HG02642 (cell line): ENCODE measurements at regions not wholly inside any gene's neighbourhood (a gene's known extent, or its start where the extent isn't known, plus 50 kb on each side); places are given as distances from the start of the nearest gene placed in this dataset.
"Not testable (repeated sequence)": the region's sequence is repeated elsewhere in the genome, so short reads cannot be mapped to it uniquely, and the experiment has no call there.

Experiments used
- ATAC-seq: cut with Tn5 transposase; IDR thresholded peaks from one replicate; pipeline ENCODE4 v1.9.1; 2021; ENCODE audit warnings: mild to moderate bottlenecking; ENCODE audit not compliant: unreplicated experiment, poor library complexity

GRCh38 chr19:29154163-29154562 lies 58.8 kb downstream of the UQCRFS1 start:
- ATAC-seq = no peak

GRCh38 chr19:29145756-29146155 lies 67.2 kb downstream of the UQCRFS1 start:
- ATAC-seq = no peak

- ATAC-seq = no peak
Measured at GRCh38 chr19:29143183-29143582, 69.8 kb downstream of the UQCRFS1 start.

- ATAC-seq = no peak
Measured at GRCh38 chr19:29139227-29139626, 73.7 kb downstream of the UQCRFS1 start.

- ATAC-seq = not testable (repeated sequence)
Measured at GRCh38 chr19:29138206-29138605, 74.7 kb downstream of the UQCRFS1 start.

- ATAC-seq = no peak
Measured at GRCh38 chr19:29131456-29131855, 81.5 kb downstream of the UQCRFS1 start.

- no peak for ATAC-seq
Measured at GRCh38 chr19:29129148-29129547, 83.8 kb downstream of the UQCRFS1 start.

GRCh38 chr19:29128203-29128602 lies 84.7 kb downstream of the UQCRFS1 start:
- ATAC-seq = no peak

GRCh38 chr19:29122185-29122584 lies 90.8 kb downstream of the UQCRFS1 start:
- no peak for ATAC-seq

GRCh38 chr19:29121684-29122083 lies 91.3 kb downstream of the UQCRFS1 start:
- no peak for ATAC-seq

- ATAC-seq = no peak
Measured at GRCh38 chr19:29120466-29120865, 92.5 kb downstream of the UQCRFS1 start.

- no peak for ATAC-seq
Measured at GRCh38 chr19:29119590-29119989, 93.4 kb downstream of the UQCRFS1 start.

- ATAC-seq = no peak
Measured at GRCh38 chr19:29118389-29118788, 94.6 kb downstream of the UQCRFS1 start.

- ATAC-seq = no peak
Measured at GRCh38 chr19:29117926-29118325, 95.0 kb downstream of the UQCRFS1 start.

GRCh38 chr19:29115181-29115580 lies 97.8 kb downstream of the UQCRFS1 start:
- ATAC-seq = no peak

GRCh38 chr19:29113838-29114237 lies 99.1 kb downstream of the UQCRFS1 start:
- no peak for ATAC-seq

GRCh38 chr19:29111576-29111975 lies 101.4 kb downstream of the UQCRFS1 start:
- ATAC-seq = no peak

- no peak for ATAC-seq
Measured at GRCh38 chr19:29107831-29108230, 105.1 kb downstream of the UQCRFS1 start.

- no peak for ATAC-seq
Measured at GRCh38 chr19:29106346-29106885, 106.5 kb downstream of the UQCRFS1 start.

GRCh38 chr19:29105629-29106292 lies 107.2 kb downstream of the UQCRFS1 start:
- ATAC-seq = no peak

GRCh38 chr19:29104605-29105241 lies 108.2 kb downstream of the UQCRFS1 start:
- no peak for ATAC-seq
